CD4-positive, alpha-beta T cell (primary cell): ENCODE measurements at regions not wholly inside any gene's neighbourhood (a gene's known extent, or its start where the extent isn't known, plus 50 kb on each side); places are given as distances from the start of the nearest gene placed in this dataset.

Experiments
- ATAC-seq: fragments of 200-7000 bp; cut with Tn5 transposase; one replicate; pipeline ENCODE4 v1.10.0; 2022; ENCODE audit warnings: mild to moderate bottlenecking; ENCODE audit not compliant: poor library complexity
- CTCF ChIA-PET: fragments of 350-600 bp; sonication (Branson Sonifier 250); formaldehyde crosslinking; loops from one replicate; lab custom pipeline; 2021; ENCODE audit warnings: antibody characterized with exemption, inconsistent platforms; lab: Charles Lee
- POLR2A ChIA-PET: fragments of 350-600 bp; sonication (Branson Sonifier 250); formaldehyde crosslinking; loops from one replicate; lab custom pipeline; 2021; ENCODE audit warnings: antibody characterized with exemption, inconsistent platforms; lab: Charles Lee
- DNase-seq, 14 experiments: peaks; one replicate each; pipeline ENCODE4 v3.0.0-alpha.2; 2013 to 2020; ENCODE audit warnings: mixed read lengths in 2 of 14
- H3K27ac ChIP-seq, 2 donors: one replicate each; pipeline versions ENCODE4 v1.5.1 to v1.7.0; 2013; ENCODE audit warnings: low read length in 2 of 2, low read depth in 1 of 2, mild to moderate bottlenecking in 1 of 2
- H3K27me3 ChIP-seq, 2 experiments: 1 replicate in 1 of 2; 2 replicates in 1 of 2; pipeline versions ENCODE4 v1.6.1 to v1.7.0; 2013; ENCODE audit warnings: low read length in 2 of 2, control low read depth in 1 of 2, mild to moderate bottlenecking in 1 of 2, moderate library complexity in 1 of 2; ENCODE audit not compliant: insufficient read depth in 2 of 2, control insufficient read depth in 1 of 2
- H3K36me3 ChIP-seq: one replicate; pipeline ENCODE4 v1.6.1; 2013; ENCODE audit warnings: low read length, control low read depth; ENCODE audit not compliant: insufficient read depth
- H3K4me1 ChIP-seq: one replicate; pipeline ENCODE4 v1.6.1; 2013; ENCODE audit warnings: low read length, control low read depth; ENCODE audit not compliant: insufficient read depth
- H3K4me3 ChIP-seq: one replicate; pipeline ENCODE4 v1.5.1; 2013; ENCODE audit warnings: mild to moderate bottlenecking, low read length, moderate library complexity
- H3K9me3 ChIP-seq, 2 experiments: 1 replicate in 1 of 2; 2 replicates in 1 of 2; pipeline versions ENCODE4 v1.6.1 to v1.7.0; 2013; ENCODE audit warnings: low read length in 2 of 2, mild to moderate bottlenecking in 2 of 2, control low read depth in 1 of 2, moderate library complexity in 1 of 2; ENCODE audit not compliant: control insufficient read depth in 1 of 2, insufficient read depth in 1 of 2
- H3K27ac Mint-ChIP-seq: one replicate; pipeline ENCODE4 v1.8.0; 2020; ENCODE audit warnings: mixed read lengths
- H3K27me3 Mint-ChIP-seq: one replicate; pipeline ENCODE4 v1.8.0; 2021; ENCODE audit warnings: mixed read lengths
- H3K36me3 Mint-ChIP-seq: one replicate; pipeline ENCODE4 v1.8.0; 2021; ENCODE audit warnings: low read depth, mixed read lengths
- H3K4me1 Mint-ChIP-seq: one replicate; pipeline ENCODE4 v1.8.0; 2021; ENCODE audit warnings: low read depth, mixed read lengths
- H3K4me3 Mint-ChIP-seq: one replicate; pipeline ENCODE4 v1.8.0; 2020; ENCODE audit warnings: mild to moderate bottlenecking, mixed read lengths
- H3K9me3 Mint-ChIP-seq: one replicate; pipeline ENCODE4 v1.8.0; 2020; ENCODE audit warnings: mixed read lengths
- CTCF ChIP-seq: fragments of 200-600 bp; IDR thresholded peaks from one replicate; pipeline ENCODE4 v1.8.0; 2022; ENCODE audit warnings: antibody characterized with exemption, mild to moderate bottlenecking
- intact Hi-C, 2 experiments: fragments of 100-400 bp; cut with DNase I in 1 of 2; cut with micrococcal nuclease in 1 of 2; formaldehyde crosslinking; loops; one replicate each; pipeline versions ENCODE4 v1.15.1 to v1.9.0; 2023 to 2025; cut with DNase I, micrococcal nuclease

- H3K4me3 ChIP-seq, result no peak overlapping the region
- H3K27ac ChIP-seq, result no peak overlapping the region
- POLR2A ChIA-PET, result no interaction called here
- H3K36me3 Mint-ChIP-seq, result no peaks in the 10 kb centered on the region
- ATAC-seq (no peak), DNase-seq (no peak)
- intact Hi-C loops, result no loop called here
- H3K36me3 ChIP-seq, result no peaks in the 10 kb centered on the region
- H3K4me3 Mint-ChIP-seq, result no peak overlapping the region
- H3K4me1 Mint-ChIP-seq, result no peaks in the 10 kb centered on the region
- H3K27me3 ChIP-seq, result no peaks in the 10 kb centered on the region
- H3K27ac Mint-ChIP-seq, result no peak overlapping the region
- H3K27me3 Mint-ChIP-seq, result no peaks in the 10 kb centered on the region
- no peaks in the 10 kb centered on the region for H3K9me3 ChIP-seq
- TF ChIP-seq CTCF, result no peak
- no peaks in the 10 kb centered on the region for H3K9me3 Mint-ChIP-seq
- CTCF ChIA-PET, result no interaction called here
- peaks cover 7% of the 10 kb centered on the region for H3K4me1 ChIP-seq
These were observed 218.6 kb downstream of the SNX18 start for GRCh38 chr5:54736003-54736797.

- no peak overlapping the region for H3K27ac ChIP-seq
- intact Hi-C loops, result no loop called here
These were observed 215.5 kb downstream of the SNX18 start for GRCh38 chr5:54733101-54733500.

GRCh38 chr5:54732108-54732507 lies 214.5 kb downstream of the SNX18 start:
- Mint-ChIP-seq H3K9me3 (no peaks in the 10 kb centered on the region), H3K4me1 (no peaks in the 10 kb centered on the region)
- CTCF ChIA-PET, result no interaction called here

More at GRCh38 chr5:54733101-54733500, 215.5 kb downstream of the SNX18 start:
- ATAC-seq (no peak), DNase-seq (no peak)
- Mint-ChIP-seq H3K9me3 (no peaks in the 10 kb centered on the region), H3K4me3 (no peak overlapping the region), H3K4me1 (no peaks in the 10 kb centered on the region), H3K36me3 (no peaks in the 10 kb centered on the region), H3K27ac (no peak overlapping the region), H3K27me3 (no peaks in the 10 kb centered on the region)
- Histone ChIP-seq H3K9me3 (no peaks in the 10 kb centered on the region), H3K4me3 (no peak overlapping the region), H3K36me3 (no peaks in the 10 kb centered on the region), H3K27me3 (no peaks in the 10 kb centered on the region), H3K4me1 (peaks cover under 1% of the 10 kb centered on the region)
- POLR2A ChIA-PET, result interaction anchor here (1.3 kb wide), 1 partner anchor 11 kb away, joined by 5 read pairs; no protein-coding TSS in a partner anchor
- no peak for TF ChIP-seq CTCF
- CTCF ChIA-PET, result interaction anchor here (1.2 kb wide), 1 partner anchor 216 kb away, joined by 3 read pairs; the partner anchor contains the start of gene SNX18

More at GRCh38 chr5:54732108-54732507, 214.5 kb downstream of the SNX18 start:
- POLR2A ChIA-PET, result interaction anchor here (0.7 to 1.2 kb wide), 2 partner anchors 9 to 122 kb away, joined by 3 read pairs; no protein-coding TSS in a partner anchor
- no peak for ATAC-seq
- Histone ChIP-seq H3K27me3 (no peaks in the 10 kb centered on the region), H3K36me3 (no peaks in the 10 kb centered on the region), H3K4me3 (no peak overlapping the region), H3K27ac (no peak overlapping the region), H3K9me3 (no peaks in the 10 kb centered on the region), H3K4me1 (no peaks in the 10 kb centered on the region)
- DNase-seq, result no peak
- Mint-ChIP-seq H3K4me3 (no peak overlapping the region), H3K27me3 (no peaks in the 10 kb centered on the region), H3K36me3 (no peaks in the 10 kb centered on the region), H3K27ac (no peak overlapping the region)
- intact Hi-C loops, result no loop called here
- no peak for TF ChIP-seq CTCF
